Adipocyte (in vitro differentiated cells): ENCODE measurements at regions not wholly inside any gene's neighbourhood (a gene's known extent, or its start where the extent isn't known, plus 50 kb on each side); places are given as distances from the start of the nearest gene placed in this dataset.
A peak's percentile ranks its signal among the peaks of the same experiment; 100 is the strongest.

Source experiments
- DNase-seq: peaks from one replicate; pipeline ENCODE4 v3.0.0-alpha.2; 2015; ENCODE audit warnings: low read depth
- H3K27me3 ChIP-seq: replicated peaks from 2 replicates; pipeline ENCODE4 v1.7.0; 2013; ENCODE audit warnings: mild to moderate bottlenecking, low read length, moderate library complexity; ENCODE audit not compliant: control insufficient read depth, insufficient read depth
- H3K36me3 ChIP-seq: 2 replicates; pipeline ENCODE4 v1.7.0; 2013; ENCODE audit warnings: low read length, mild to moderate bottlenecking, moderate library complexity; ENCODE audit not compliant: control insufficient read depth, insufficient read depth, severe bottlenecking
- H3K4me1 ChIP-seq: 2 replicates; pipeline ENCODE4 v1.7.0; 2013; ENCODE audit warnings: mild to moderate bottlenecking, low read length, moderate library complexity; ENCODE audit not compliant: control insufficient read depth, insufficient read depth
- H3K4me3 ChIP-seq: 2 replicates; pipeline ENCODE4 v1.7.0; 2013; ENCODE audit warnings: mild to moderate bottlenecking, low read length, moderate library complexity
- H3K9ac ChIP-seq: 2 replicates; pipeline ENCODE4 v1.7.0; 2013; ENCODE audit warnings: mild to moderate bottlenecking, low read length, moderate library complexity
- H3K9me3 ChIP-seq: 2 replicates; pipeline ENCODE4 v1.7.0; 2013; ENCODE audit warnings: mild to moderate bottlenecking, low read length, moderate library complexity; ENCODE audit not compliant: control insufficient read depth

- Histone ChIP-seq H3K27me3 (peaks cover 33% of the 10 kb centered on the region), H3K4me1 (no peaks in the 10 kb centered on the region), H3K36me3 (no peaks in the 10 kb centered on the region), H3K9me3 (no peaks in the 10 kb centered on the region), H3K9ac (no peak overlapping the region), H3K4me3 (no peak overlapping the region)
- DNase-seq: peak; percentile 36
Measured at GRCh38 chr10:47079204-47079580, 168.0 kb downstream of the PTPN20 start.

GRCh38 chr10:47081264-47081663 is 170.0 kb downstream of the PTPN20 start:
- DNase-seq: no peak
- Histone ChIP-seq H3K4me3 (no peak overlapping the region), H3K27me3 (peaks cover 41% of the 10 kb centered on the region)

GRCh38 chr10:47082055-47082784 is 171.0 kb downstream of the PTPN20 start:
- H3K27me3 ChIP-seq: peaks cover 41% of the 10 kb centered on the region
- no peak overlapping the region for H3K9ac ChIP-seq
- no peak for DNase-seq
- H3K36me3 ChIP-seq: no peaks in the 10 kb centered on the region
- H3K4me3 ChIP-seq: no peak overlapping the region
- H3K9me3 ChIP-seq: no peaks in the 10 kb centered on the region
- no peaks in the 10 kb centered on the region for H3K4me1 ChIP-seq

More at GRCh38 chr10:47081264-47081663, 170.0 kb downstream of the PTPN20 start:
- Histone ChIP-seq H3K36me3 (no peaks in the 10 kb centered on the region), H3K4me1 (no peaks in the 10 kb centered on the region), H3K9ac (no peak overlapping the region), H3K9me3 (no peaks in the 10 kb centered on the region)

- Histone ChIP-seq H3K4me1 (peaks cover 8% of the 10 kb centered on the region), H3K4me3 (no peak overlapping the region), H3K9me3 (no peaks in the 10 kb centered on the region), H3K27me3 (peaks cover 33% of the 10 kb centered on the region), H3K36me3 (no peaks in the 10 kb centered on the region), H3K9ac (no peak overlapping the region)
- DNase-seq: no peak
Measured at GRCh38 chr10:47087667-47088066, 176.4 kb downstream of the PTPN20 start.

GRCh38 chr10:47088656-47089354 is 177.6 kb downstream of the PTPN20 start:
- Histone ChIP-seq H3K9ac (no peak overlapping the region), H3K4me1 (peaks cover 8% of the 10 kb centered on the region), H3K27me3 (peaks cover 28% of the 10 kb centered on the region), H3K4me3 (no peak overlapping the region), H3K36me3 (no peaks in the 10 kb centered on the region), H3K9me3 (no peaks in the 10 kb centered on the region)
- no peak for DNase-seq

GRCh38 chr10:47090042-47090441 is 178.8 kb downstream of the PTPN20 start:
- no peaks in the 10 kb centered on the region for H3K36me3 ChIP-seq
- H3K4me3 ChIP-seq: no peak overlapping the region
- no peak for DNase-seq
- peaks cover 8% of the 10 kb centered on the region for H3K4me1 ChIP-seq
- no peaks in the 10 kb centered on the region for H3K9me3 ChIP-seq
- H3K9ac ChIP-seq: no peak overlapping the region
- H3K27me3 ChIP-seq: peaks cover 37% of the 10 kb centered on the region

GRCh38 chr10:47090903-47091302 is 179.7 kb downstream of the PTPN20 start:
- H3K4me3 ChIP-seq: no peak overlapping the region
- H3K27me3 ChIP-seq: peaks cover 35% of the 10 kb centered on the region
- DNase-seq: peak; percentile 73
- H3K4me1 ChIP-seq: peaks cover 8% of the 10 kb centered on the region
- H3K36me3 ChIP-seq: no peaks in the 10 kb centered on the region
- no peaks in the 10 kb centered on the region for H3K9me3 ChIP-seq
- H3K9ac ChIP-seq: no peak overlapping the region

- no peaks in the 10 kb centered on the region for H3K36me3 ChIP-seq
- no peak overlapping the region for H3K4me3 ChIP-seq
- no peak for DNase-seq
- peaks cover 8% of the 10 kb centered on the region for H3K4me1 ChIP-seq
- no peaks in the 10 kb centered on the region for H3K9me3 ChIP-seq
- no peak overlapping the region for H3K9ac ChIP-seq
- H3K27me3 ChIP-seq: peaks cover 30% of the 10 kb centered on the region
Measured at GRCh38 chr10:47091421-47091820, 180.2 kb downstream of the PTPN20 start.

- H3K27me3 ChIP-seq: peaks cover 29% of the 10 kb centered on the region
- DNase-seq: no peak
- no peaks in the 10 kb centered on the region for H3K9me3 ChIP-seq
- H3K4me3 ChIP-seq: no peak overlapping the region
- no peak overlapping the region for H3K9ac ChIP-seq
- H3K4me1 ChIP-seq: peaks cover 8% of the 10 kb centered on the region
- H3K36me3 ChIP-seq: no peaks in the 10 kb centered on the region
Measured at GRCh38 chr10:47092376-47092775, 181.1 kb downstream of the PTPN20 start.

- no peaks in the 10 kb centered on the region for H3K36me3 ChIP-seq
- H3K4me1 ChIP-seq: peaks cover 8% of the 10 kb centered on the region
- no peaks in the 10 kb centered on the region for H3K9me3 ChIP-seq
- H3K4me3 ChIP-seq: no peak overlapping the region
- H3K27me3 ChIP-seq: peaks cover 26% of the 10 kb centered on the region
- DNase-seq: no peak
- H3K9ac ChIP-seq: no peak overlapping the region
Measured at GRCh38 chr10:47092831-47093230, 181.6 kb downstream of the PTPN20 start.

GRCh38 chr10:47094126-47094525 is 182.9 kb downstream of the PTPN20 start:
- DNase-seq: no peak
- peaks cover 8% of the 10 kb centered on the region for H3K4me1 ChIP-seq
- no peak overlapping the region for H3K4me3 ChIP-seq
- no peaks in the 10 kb centered on the region for H3K36me3 ChIP-seq
- H3K27me3 ChIP-seq: peaks cover 20% of the 10 kb centered on the region
- H3K9me3 ChIP-seq: no peaks in the 10 kb centered on the region
- no peak overlapping the region for H3K9ac ChIP-seq
